ENCODE measurements at regions not wholly inside any gene's neighbourhood (a gene's known extent, or its start where the extent isn't known, plus 50 kb on each side); places are given as distances from the start of the nearest gene placed in this dataset.

DNA sequence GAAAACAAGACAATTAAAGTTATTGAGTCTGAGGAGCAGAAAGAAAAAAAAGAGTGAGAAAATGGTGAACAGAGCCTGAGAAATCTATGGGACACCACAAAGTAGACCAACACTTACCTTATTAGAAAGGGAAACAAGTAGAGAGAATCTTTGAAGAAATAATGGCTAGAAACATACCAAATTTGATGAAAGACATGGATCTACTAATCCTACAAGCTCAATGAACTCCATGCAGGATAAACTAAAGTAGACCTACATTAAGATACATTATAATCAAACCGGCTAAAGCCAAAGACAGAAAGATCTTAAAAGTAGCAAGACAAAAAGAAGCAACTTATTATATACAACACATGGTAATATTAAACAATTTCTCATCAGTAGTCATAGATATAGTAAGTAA, 782.3 kb upstream of the GHITM start:
- H3K23me2 ChIP-seq (ENCODE audit: low read depth, low read length): no peaks in the 10 kb centered on the region
- no peak overlapping the region for H3K27ac ChIP-seq (ENCODE audit: low read depth, low read length)
- H3K4me1 ChIP-seq (replicated peaks in 1 of 4; ENCODE audit: control insufficient read depth in 3 of 4, insufficient read depth in 4 of 4, low read length in 3 of 4): no peaks in the 10 kb centered on the region
- no peak overlapping the region for H2BK120ac ChIP-seq (replicated peaks; ENCODE audit: low read depth, low read length)
- no peak for FAIRE-seq
- no peaks in the 10 kb centered on the region for H3K27me3 ChIP-seq (replicated peaks in 1 of 4; ENCODE audit: control insufficient read depth in 3 of 4, extremely low read depth in 1 of 4, insufficient read depth in 3 of 4, low read length in 3 of 4)
- H2BK5ac ChIP-seq (ENCODE audit: low read depth, low read length): no peak overlapping the region
- no peaks in the 10 kb centered on the region for H4K20me1 ChIP-seq (replicated peaks in 1 of 2; ENCODE audit: control insufficient read depth in 1 of 2, insufficient read depth in 2 of 2, low read length in 2 of 2)
- H3K79me1 ChIP-seq (ENCODE audit: low read depth, low read length): no peaks in the 10 kb centered on the region
- H4K91ac ChIP-seq (replicated peaks; ENCODE audit: insufficient read length, low read length): no peak overlapping the region
- no peak overlapping the region for H3K14ac ChIP-seq (ENCODE audit: insufficient read length)
- H3K4ac ChIP-seq (replicated peaks; ENCODE audit: insufficient read length, low read depth, low read length): no peak overlapping the region
- no peak overlapping the region for H2AK5ac ChIP-seq (ENCODE audit: low read depth, low read length)
- no peak overlapping the region for H2BK20ac ChIP-seq (ENCODE audit: low read length)
- H2BK15ac ChIP-seq (ENCODE audit: low read length): no peak overlapping the region
- WGBS, 2 experiments (ENCODE audit: extremely low coverage in 1 of 2, insufficient coverage in 1 of 2, insufficient read length in 1 of 2, insufficient replicate concordance in 2 of 2, low coverage in 1 of 2, low lambda C conversion rate in 2 of 2, missing lambda C conversion rate in 1 of 2): 100% methylated on average over 1 of the region's 1 CpG; no CpG with 5 or more reads in 1 of the 2 experiments
- H3K9me3 ChIP-seq (ENCODE audit: insufficient read depth in 2 of 2, low read depth in 1 of 2, low read length in 1 of 2): no peaks in the 10 kb centered on the region
- H3K56ac ChIP-seq (replicated peaks; ENCODE audit: insufficient read length, low read depth, low read length): no peak overlapping the region
- H3K36me3 ChIP-seq (ENCODE audit: control insufficient read depth in 2 of 4, insufficient read depth in 4 of 4, low read length in 3 of 4): no peaks in the 10 kb centered on the region
- H3K9ac ChIP-seq (replicated peaks in 1 of 4; ENCODE audit: extremely low read depth in 1 of 4, low read depth in 3 of 4, low read length in 3 of 4): no peak overlapping the region
- ChIA-PET CTCF (ENCODE audit: partially characterized antibody) (no interaction called here), POLR2A (ENCODE audit: partially characterized antibody) (no interaction called here)
- no peaks in the 10 kb centered on the region for H3K79me2 ChIP-seq (ENCODE audit: control insufficient read depth in 1 of 2, insufficient read depth in 2 of 2, low read length in 2 of 2)
- H4K8ac ChIP-seq (ENCODE audit: extremely low read depth, insufficient read depth, low read length): no peak overlapping the region
- H3K4me2 ChIP-seq (ENCODE audit: insufficient read depth in 1 of 2, low read depth in 2 of 2, low read length in 2 of 2): no peak overlapping the region
- no peak overlapping the region for H3K18ac ChIP-seq (ENCODE audit: extremely low read depth, low read length)
- no peak overlapping the region for H3K23ac ChIP-seq (ENCODE audit: insufficient read length)
- no peak for DNase-seq (ENCODE audit: low read depth in 1 of 2, low spot score in 2 of 2)
- H2BK12ac ChIP-seq (ENCODE audit: low read depth, low read length): no peak overlapping the region
- no peak overlapping the region for H3K4me3 ChIP-seq (ENCODE audit: extremely low read depth in 1 of 4, insufficient read depth in 2 of 4, low read depth in 3 of 4, low read length in 4 of 4)
- no peak overlapping the region for H2AFZ ChIP-seq (ENCODE audit: low read length)
- H4K5ac ChIP-seq (ENCODE audit: insufficient read length, low read depth, low read length): no peak overlapping the region
- TF ChIP-seq YY1 (IDR thresholded peaks at IDR 0.05; ENCODE audit: low read depth, low read length) (no peak), HDAC6 (IDR thresholded peaks at IDR 0.05; ENCODE audit: low read depth, low read length) (no peak), SP1 (IDR thresholded peaks at IDR 0.05; ENCODE audit: low read depth, low read length) (no peak), TAF1 (IDR thresholded peaks at IDR 0.05; ENCODE audit: low read depth, low read length) (no peak), JUN (IDR thresholded peaks at IDR 0.05; ENCODE audit: low read depth, low read length) (no peak), HDAC2 (IDR thresholded peaks at IDR 0.05; ENCODE audit: borderline replicate concordance in 1 of 2, low read depth in 2 of 2, low read length in 2 of 2) (no peak), KDM4A (IDR thresholded peaks at IDR 0.05; ENCODE audit: low read depth, low read length, severe bottlenecking) (no peak), BACH1 (IDR thresholded peaks at IDR 0.05; ENCODE audit: low read length) (no peak), CBX8 (IDR thresholded peaks at IDR 0.05; ENCODE audit: borderline replicate concordance, low read depth, low read length) (no peak), RAD21 (IDR thresholded peaks at IDR 0.05 in 1 of 2, conservative IDR thresholded peaks at IDR 0.05 in 1 of 2; ENCODE audit: low read depth in 2 of 2, low read length in 2 of 2) (no peak), TEAD4 (IDR thresholded peaks at IDR 0.05; ENCODE audit: low read depth, low read length) (no peak)
- TF ChIP-seq, protein P1, sequence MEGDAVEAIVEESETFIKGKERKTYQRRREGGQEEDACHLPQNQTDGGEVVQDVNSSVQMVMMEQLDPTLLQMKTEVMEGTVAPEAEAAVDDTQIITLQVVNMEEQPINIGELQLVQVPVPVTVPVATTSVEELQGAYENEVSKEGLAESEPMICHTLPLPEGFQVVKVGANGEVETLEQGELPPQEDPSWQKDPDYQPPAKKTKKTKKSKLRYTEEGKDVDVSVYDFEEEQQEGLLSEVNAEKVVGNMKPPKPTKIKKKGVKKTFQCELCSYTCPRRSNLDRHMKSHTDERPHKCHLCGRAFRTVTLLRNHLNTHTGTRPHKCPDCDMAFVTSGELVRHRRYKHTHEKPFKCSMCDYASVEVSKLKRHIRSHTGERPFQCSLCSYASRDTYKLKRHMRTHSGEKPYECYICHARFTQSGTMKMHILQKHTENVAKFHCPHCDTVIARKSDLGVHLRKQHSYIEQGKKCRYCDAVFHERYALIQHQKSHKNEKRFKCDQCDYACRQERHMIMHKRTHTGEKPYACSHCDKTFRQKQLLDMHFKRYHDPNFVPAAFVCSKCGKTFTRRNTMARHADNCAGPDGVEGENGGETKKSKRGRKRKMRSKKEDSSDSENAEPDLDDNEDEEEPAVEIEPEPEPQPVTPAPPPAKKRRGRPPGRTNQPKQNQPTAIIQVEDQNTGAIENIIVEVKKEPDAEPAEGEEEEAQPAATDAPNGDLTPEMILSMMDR (IDR thresholded peaks at IDR 0.05; ENCODE audit: control extremely low read depth in 1 of 3, insufficient read depth in 1 of 3, low read depth in 1 of 3, low read length in 3 of 3): no peak
